ENCODE measurements at regions not wholly inside any gene's neighbourhood (a gene's known extent, or its start where the extent isn't known, plus 50 kb on each side); places are given as distances from the start of the nearest gene placed in this dataset.

DNA sequence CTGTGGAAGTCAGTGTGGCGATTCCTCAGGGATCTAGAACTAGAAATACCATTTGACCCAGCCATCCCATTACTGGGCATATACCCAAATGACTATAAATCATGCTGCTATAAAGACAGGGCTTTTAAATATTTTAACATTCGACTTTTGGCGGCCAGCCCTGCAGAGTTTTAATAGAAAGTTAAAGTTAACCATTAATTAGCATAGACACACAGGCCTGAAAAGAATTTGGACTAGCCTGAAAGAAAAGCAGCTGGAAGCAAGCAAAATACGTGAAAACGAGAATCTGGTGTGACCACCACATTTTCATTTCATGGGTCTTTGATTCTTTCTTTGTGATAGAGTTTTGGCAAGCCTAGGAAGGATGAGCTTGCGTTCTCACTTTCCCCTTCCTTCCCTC lies 184.0 kb downstream of the SCG2 start:
- H3K4me3 ChIP-seq (replicated peaks; ENCODE audit: low read depth, low read length), result no peak overlapping the region
- no peaks in the 10 kb centered on the region for H3K27me3 ChIP-seq (replicated peaks; ENCODE audit: control insufficient read depth, insufficient read depth, low read length)
- H3K36me3 ChIP-seq (ENCODE audit: control insufficient read depth, insufficient read depth, low read length), result no peaks in the 10 kb centered on the region
- TF ChIP-seq, protein P1, sequence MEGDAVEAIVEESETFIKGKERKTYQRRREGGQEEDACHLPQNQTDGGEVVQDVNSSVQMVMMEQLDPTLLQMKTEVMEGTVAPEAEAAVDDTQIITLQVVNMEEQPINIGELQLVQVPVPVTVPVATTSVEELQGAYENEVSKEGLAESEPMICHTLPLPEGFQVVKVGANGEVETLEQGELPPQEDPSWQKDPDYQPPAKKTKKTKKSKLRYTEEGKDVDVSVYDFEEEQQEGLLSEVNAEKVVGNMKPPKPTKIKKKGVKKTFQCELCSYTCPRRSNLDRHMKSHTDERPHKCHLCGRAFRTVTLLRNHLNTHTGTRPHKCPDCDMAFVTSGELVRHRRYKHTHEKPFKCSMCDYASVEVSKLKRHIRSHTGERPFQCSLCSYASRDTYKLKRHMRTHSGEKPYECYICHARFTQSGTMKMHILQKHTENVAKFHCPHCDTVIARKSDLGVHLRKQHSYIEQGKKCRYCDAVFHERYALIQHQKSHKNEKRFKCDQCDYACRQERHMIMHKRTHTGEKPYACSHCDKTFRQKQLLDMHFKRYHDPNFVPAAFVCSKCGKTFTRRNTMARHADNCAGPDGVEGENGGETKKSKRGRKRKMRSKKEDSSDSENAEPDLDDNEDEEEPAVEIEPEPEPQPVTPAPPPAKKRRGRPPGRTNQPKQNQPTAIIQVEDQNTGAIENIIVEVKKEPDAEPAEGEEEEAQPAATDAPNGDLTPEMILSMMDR (IDR thresholded peaks at IDR 0.05; ENCODE audit: insufficient read depth, low read length, poor library complexity, severe bottlenecking), result no peak
- no peak for DNase-seq (ENCODE audit: extremely low read depth, insufficient read length)

DNA sequence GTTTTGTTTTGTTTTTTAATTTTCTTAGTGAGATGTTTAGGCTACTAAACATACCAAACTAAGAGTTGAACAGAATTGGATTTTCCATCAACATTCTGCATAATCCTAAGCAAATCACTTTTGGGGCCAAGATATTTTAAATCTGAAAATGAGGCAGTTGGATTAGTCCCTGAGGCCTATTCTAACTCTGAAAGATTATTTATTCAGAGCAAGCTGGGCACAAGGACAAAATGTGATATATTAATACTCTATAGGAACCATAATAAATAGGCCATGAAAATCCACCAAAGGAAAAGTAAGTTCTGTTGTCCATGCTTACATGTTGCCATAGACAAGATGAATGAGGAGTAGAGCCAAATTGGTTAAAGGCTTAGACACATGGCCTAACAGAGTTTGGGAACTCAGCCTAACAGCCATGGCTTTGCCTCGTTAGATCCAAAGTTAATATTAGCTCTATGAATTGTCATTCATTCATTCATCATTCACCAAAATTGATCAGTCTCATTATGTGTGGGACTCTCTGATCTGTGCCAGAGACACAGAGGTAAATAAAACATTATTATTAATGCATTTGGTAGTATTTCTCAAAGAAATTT lies 183.5 kb downstream of the SCG2 start:
- Histone ChIP-seq H3K4me3 (replicated peaks; ENCODE audit: low read depth, low read length) (no peak overlapping the region), H3K36me3 (ENCODE audit: control insufficient read depth, insufficient read depth, low read length) (no peaks in the 10 kb centered on the region), H3K27me3 (replicated peaks; ENCODE audit: control insufficient read depth, insufficient read depth, low read length) (no peaks in the 10 kb centered on the region)
- no peak for DNase-seq (ENCODE audit: extremely low read depth, insufficient read length)
- TF ChIP-seq, protein P1 (IDR thresholded peaks at IDR 0.05; ENCODE audit: insufficient read depth, low read length, poor library complexity, severe bottlenecking), result no peak

DNA sequence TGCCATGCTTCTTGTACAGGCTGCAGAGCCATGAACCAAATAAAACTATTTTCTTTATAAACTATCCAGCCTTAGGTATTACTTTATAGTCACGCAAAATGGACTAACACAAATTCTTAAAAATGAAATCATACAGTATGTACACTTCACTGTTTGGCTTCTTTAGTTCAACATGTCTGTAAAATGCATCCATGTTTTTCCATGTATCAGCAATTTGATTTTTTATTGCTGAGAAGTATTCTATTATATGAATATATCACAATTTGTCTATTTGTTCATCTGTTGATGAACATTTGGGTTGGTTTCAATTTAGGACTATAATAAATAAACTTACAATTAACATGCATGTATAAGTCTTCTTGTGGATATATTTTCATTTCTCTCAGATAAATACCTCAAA lies 182.1 kb downstream of the SCG2 start:
- Histone ChIP-seq H3K27me3 (replicated peaks; ENCODE audit: control insufficient read depth, insufficient read depth, low read length) (no peaks in the 10 kb centered on the region), H3K36me3 (ENCODE audit: control insufficient read depth, insufficient read depth, low read length) (no peaks in the 10 kb centered on the region), H3K4me3 (replicated peaks; ENCODE audit: low read depth, low read length) (no peak overlapping the region)
- no peak for DNase-seq (ENCODE audit: extremely low read depth, insufficient read length)
- TF ChIP-seq, protein P1 (IDR thresholded peaks at IDR 0.05; ENCODE audit: insufficient read depth, low read length, poor library complexity, severe bottlenecking), result no peak

DNA sequence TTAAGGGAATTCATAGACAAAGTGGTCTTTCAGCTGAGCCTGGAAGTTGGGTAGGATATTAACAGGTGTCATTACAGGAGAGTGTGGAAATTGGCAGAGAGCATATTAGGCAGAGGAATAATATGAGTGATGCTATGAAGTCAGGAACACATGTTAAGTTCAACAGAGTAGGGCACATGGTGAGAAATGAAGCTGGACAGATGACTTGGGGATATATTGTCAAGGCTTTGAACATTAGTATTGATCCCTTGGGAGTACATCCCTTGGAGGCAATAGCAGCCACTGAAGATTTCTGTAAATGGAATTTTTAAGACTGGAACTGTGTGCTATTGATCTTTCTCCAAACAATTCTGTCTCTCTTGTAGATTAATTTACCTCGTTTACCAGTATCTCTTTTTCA lies 170.7 kb downstream of the SCG2 start:
- TF ChIP-seq, protein P1 (IDR thresholded peaks at IDR 0.05; ENCODE audit: insufficient read depth, low read length, poor library complexity, severe bottlenecking), result no peak
- Histone ChIP-seq H3K27me3 (replicated peaks; ENCODE audit: control insufficient read depth, insufficient read depth, low read length) (no peaks in the 10 kb centered on the region; the same call in 1 of the 2 replicates), H3K4me3 (replicated peaks; ENCODE audit: low read depth, low read length) (no peak overlapping the region), H3K36me3 (ENCODE audit: control insufficient read depth, insufficient read depth, low read length) (no peaks in the 10 kb centered on the region)
- DNase-seq (ENCODE audit: extremely low read depth, insufficient read length), result no peak

DNA sequence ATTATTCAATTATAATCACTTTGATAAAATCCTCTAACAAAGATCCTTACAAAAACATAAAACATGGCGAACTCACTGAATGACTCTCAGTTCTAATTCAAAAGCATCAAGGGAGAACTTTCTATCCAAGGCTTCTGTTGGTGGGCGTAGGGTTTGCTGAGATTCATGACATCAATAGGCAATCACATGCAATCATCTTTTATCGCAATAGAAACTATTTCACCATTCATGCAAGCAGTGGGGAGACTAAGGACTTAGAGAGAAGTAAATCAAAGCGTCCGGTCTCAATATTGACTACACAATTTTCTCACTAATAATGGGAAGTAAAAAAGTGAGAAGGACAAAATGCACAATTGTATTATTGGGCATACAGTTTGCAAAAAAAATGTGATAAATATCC lies 168.7 kb downstream of the SCG2 start:
- TF ChIP-seq, protein P1 (IDR thresholded peaks at IDR 0.05; ENCODE audit: insufficient read depth, low read length, poor library complexity, severe bottlenecking), result no peak
- no peak overlapping the region for H3K4me3 ChIP-seq (replicated peaks; ENCODE audit: low read depth, low read length)
- no peaks in the 10 kb centered on the region; the same call in 1 of the 2 replicates for H3K27me3 ChIP-seq (replicated peaks; ENCODE audit: control insufficient read depth, insufficient read depth, low read length)
- H3K36me3 ChIP-seq (ENCODE audit: control insufficient read depth, insufficient read depth, low read length), result no peaks in the 10 kb centered on the region
- no peak for DNase-seq (ENCODE audit: extremely low read depth, insufficient read length)

DNA sequence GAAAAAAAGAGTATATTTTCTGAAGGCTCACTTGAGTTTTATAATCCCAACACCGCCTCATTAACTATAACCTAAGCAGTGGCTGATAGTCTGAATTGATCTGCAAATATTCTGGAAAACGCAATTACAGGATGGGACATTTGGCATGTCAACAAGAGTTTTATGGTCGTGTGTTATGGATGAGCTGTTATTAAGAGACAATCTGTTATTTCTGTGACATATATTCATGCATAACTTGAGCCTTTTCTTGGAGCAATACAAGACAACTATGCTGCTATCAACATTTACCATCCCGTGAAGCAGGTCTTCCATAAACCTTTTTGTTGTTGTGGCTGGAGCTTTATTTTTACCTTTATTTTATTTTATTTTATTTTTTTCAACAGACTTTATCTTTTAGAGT lies 164.4 kb downstream of the SCG2 start:
- DNase-seq (ENCODE audit: extremely low read depth, insufficient read length), result no peak
- H3K27me3 ChIP-seq (replicated peaks; ENCODE audit: control insufficient read depth, insufficient read depth, low read length), result no peaks in the 10 kb centered on the region
- TF ChIP-seq, protein P1 (IDR thresholded peaks at IDR 0.05; ENCODE audit: insufficient read depth, low read length, poor library complexity, severe bottlenecking), result no peak
- no peaks in the 10 kb centered on the region for H3K36me3 ChIP-seq (ENCODE audit: control insufficient read depth, insufficient read depth, low read length)
- H3K4me3 ChIP-seq (replicated peaks; ENCODE audit: low read depth, low read length), result no peak overlapping the region

Data from GM06990 (cell line).